Liver (tissue), 3 donors: ENCODE measurements at regions not wholly inside any gene's neighbourhood (a gene's known extent, or its start where the extent isn't known, plus 50 kb on each side); places are given as distances from the start of the nearest gene placed in this dataset.

Experiments
- YY1 ChIP-seq: IDR thresholded peaks from 2 replicates; pipeline ENCODE4 v1.6.1; 2016; ENCODE audit warnings: antibody characterized with exemption, mild to moderate bottlenecking
- TF ChIP-seq, protein P1 (sequence below): fragments of 150-350 bp; IDR thresholded peaks from 2 replicates; pipeline ENCODE4 v1.5.1; 2017; ENCODE audit warnings: improper control_type of control experiment, low read depth, low read length; ENCODE audit not compliant: missing input control
- TF ChIP-seq, protein P2 (sequence below): IDR thresholded peaks from 2 replicates; pipeline ENCODE4 v1.6.1; 2016; ENCODE audit warnings: antibody characterized with exemption
- TF ChIP-seq, protein P3 (sequence below): IDR thresholded peaks from 2 replicates; pipeline ENCODE4 v1.6.1; 2016; ENCODE audit warnings: antibody characterized with exemption, mild to moderate bottlenecking
- TF ChIP-seq, protein P4 (sequence below): IDR thresholded peaks from 2 replicates; pipeline ENCODE4 v1.6.1; 2016; ENCODE audit warnings: antibody characterized with exemption
- donor health status: healthy.
- donor health status: healthy.

DNA sequence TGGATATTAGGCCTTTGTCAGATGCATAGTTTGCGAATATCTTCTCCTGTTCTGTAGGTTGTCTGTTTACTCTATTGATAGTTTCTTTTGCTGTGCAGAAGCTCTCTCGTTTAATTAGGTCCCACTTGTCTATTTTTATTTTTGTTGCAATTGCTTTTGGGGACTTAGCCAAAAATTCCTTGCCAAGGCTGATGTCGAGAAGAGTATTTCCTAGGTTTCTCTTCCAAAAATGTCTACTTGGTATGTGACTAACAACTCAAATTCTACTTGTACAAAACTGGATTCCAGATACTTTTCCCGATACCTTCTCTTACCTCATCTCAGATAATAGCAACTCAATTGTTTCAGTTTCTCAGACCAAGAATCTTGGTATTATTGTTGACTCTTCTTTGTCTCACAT, 142.4 kb upstream of the GLRA2 start:
- no peak for TF ChIP-seq YY1
- TF ChIP-seq, protein P1, sequence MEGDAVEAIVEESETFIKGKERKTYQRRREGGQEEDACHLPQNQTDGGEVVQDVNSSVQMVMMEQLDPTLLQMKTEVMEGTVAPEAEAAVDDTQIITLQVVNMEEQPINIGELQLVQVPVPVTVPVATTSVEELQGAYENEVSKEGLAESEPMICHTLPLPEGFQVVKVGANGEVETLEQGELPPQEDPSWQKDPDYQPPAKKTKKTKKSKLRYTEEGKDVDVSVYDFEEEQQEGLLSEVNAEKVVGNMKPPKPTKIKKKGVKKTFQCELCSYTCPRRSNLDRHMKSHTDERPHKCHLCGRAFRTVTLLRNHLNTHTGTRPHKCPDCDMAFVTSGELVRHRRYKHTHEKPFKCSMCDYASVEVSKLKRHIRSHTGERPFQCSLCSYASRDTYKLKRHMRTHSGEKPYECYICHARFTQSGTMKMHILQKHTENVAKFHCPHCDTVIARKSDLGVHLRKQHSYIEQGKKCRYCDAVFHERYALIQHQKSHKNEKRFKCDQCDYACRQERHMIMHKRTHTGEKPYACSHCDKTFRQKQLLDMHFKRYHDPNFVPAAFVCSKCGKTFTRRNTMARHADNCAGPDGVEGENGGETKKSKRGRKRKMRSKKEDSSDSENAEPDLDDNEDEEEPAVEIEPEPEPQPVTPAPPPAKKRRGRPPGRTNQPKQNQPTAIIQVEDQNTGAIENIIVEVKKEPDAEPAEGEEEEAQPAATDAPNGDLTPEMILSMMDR = no peak
- TF ChIP-seq, protein P2, sequence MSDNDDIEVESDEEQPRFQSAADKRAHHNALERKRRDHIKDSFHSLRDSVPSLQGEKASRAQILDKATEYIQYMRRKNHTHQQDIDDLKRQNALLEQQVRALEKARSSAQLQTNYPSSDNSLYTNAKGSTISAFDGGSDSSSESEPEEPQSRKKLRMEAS = no peak
- TF ChIP-seq, protein P3, sequence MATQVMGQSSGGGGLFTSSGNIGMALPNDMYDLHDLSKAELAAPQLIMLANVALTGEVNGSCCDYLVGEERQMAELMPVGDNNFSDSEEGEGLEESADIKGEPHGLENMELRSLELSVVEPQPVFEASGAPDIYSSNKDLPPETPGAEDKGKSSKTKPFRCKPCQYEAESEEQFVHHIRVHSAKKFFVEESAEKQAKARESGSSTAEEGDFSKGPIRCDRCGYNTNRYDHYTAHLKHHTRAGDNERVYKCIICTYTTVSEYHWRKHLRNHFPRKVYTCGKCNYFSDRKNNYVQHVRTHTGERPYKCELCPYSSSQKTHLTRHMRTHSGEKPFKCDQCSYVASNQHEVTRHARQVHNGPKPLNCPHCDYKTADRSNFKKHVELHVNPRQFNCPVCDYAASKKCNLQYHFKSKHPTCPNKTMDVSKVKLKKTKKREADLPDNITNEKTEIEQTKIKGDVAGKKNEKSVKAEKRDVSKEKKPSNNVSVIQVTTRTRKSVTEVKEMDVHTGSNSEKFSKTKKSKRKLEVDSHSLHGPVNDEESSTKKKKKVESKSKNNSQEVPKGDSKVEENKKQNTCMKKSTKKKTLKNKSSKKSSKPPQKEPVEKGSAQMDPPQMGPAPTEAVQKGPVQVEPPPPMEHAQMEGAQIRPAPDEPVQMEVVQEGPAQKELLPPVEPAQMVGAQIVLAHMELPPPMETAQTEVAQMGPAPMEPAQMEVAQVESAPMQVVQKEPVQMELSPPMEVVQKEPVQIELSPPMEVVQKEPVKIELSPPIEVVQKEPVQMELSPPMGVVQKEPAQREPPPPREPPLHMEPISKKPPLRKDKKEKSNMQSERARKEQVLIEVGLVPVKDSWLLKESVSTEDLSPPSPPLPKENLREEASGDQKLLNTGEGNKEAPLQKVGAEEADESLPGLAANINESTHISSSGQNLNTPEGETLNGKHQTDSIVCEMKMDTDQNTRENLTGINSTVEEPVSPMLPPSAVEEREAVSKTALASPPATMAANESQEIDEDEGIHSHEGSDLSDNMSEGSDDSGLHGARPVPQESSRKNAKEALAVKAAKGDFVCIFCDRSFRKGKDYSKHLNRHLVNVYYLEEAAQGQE = no peak
- TF ChIP-seq, protein P4, sequence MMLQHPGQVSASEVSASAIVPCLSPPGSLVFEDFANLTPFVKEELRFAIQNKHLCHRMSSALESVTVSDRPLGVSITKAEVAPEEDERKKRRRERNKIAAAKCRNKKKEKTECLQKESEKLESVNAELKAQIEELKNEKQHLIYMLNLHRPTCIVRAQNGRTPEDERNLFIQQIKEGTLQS = no peak
